SW480 (cell line): ENCODE measurements at regions not wholly inside any gene's neighbourhood (a gene's known extent, or its start where the extent isn't known, plus 50 kb on each side); places are given as distances from the start of the nearest gene placed in this dataset.
A peak's percentile ranks its signal among the peaks of the same experiment; 100 is the strongest.

Source experiments
- DNase-seq: peaks from one replicate; pipeline ENCODE4 v3.0.0-alpha.2; 2016; ENCODE audit warnings: low spot score

DNA sequence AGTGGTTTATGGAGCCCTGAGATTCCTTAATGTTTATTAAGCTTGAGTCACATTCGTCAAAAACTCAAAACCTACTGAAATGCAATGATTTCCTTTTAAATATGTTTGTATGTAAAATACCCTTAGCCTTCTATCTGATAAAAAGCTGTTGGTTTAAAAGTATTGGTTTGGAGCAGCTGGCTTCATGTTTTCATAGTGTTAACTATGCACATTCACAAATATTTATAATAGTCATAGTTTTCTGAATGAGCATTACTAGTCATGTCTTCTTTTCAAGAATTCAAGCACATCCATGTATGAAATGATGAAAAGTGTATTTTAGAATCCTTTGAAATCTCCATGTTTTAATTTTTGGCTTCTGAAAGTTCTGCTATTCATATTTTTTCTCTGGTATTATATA lies 558.6 kb downstream of the UTRN start:
- no peak for DNase-seq

DNA sequence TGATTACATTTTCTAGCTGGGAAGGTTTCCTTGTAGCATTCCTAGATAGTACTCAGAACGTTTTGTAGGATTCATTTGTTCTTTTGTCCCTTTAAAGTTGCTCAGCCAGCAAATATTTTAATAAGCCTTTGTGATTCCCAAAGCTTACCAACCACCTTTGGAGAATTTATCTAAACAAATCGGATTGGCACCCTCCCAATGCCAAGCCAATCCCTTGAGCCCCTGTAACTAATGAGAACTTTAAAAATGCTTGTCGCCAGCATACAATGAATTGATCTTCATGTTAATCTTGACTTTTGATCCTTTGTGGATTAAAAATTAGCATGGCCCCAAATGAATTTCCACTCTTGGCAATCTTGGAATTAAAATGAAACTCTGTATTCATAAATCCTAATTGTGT lies 559.5 kb downstream of the UTRN start:
- no peak for DNase-seq

DNA sequence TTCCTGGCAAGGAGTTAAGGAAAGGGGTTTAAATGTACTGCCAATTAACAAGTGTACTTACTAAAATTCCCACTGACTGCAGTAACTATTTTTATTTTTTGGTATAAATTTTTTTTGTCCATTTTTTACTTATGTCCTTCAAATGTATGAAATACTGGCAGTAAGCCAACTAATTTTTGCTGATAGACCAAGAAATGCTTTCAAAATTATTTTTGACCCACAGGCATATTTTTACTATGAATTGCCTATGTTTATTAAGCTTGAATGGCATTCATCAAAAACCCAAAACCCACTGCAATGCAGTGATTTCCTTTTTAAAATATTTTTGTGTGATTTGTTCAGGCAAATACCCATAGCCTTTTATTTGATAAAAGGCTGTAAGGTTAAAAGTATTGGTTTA lies 560.1 kb downstream of the UTRN start:
- no peak for DNase-seq

DNA sequence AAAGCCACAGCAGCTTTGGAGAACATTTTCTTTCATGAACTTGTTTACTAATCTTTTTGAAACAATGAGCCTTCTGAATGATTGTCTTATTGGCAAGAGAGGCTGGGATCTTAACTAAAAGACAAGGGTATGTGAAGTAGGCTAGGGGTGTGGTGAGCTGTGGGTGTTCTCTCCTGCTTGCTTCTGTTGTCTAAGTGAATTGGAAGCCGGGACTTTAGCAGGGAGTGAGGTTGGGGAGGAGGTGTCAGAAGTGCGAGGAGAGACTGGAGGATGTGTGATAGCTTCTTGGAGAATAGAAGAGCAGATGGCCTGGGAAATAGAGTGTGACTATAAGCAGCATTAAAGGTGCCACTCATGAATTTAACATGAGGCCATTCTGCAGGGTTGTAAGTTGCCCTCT lies 562.8 kb downstream of the UTRN start:
- DNase-seq = no peak

DNA sequence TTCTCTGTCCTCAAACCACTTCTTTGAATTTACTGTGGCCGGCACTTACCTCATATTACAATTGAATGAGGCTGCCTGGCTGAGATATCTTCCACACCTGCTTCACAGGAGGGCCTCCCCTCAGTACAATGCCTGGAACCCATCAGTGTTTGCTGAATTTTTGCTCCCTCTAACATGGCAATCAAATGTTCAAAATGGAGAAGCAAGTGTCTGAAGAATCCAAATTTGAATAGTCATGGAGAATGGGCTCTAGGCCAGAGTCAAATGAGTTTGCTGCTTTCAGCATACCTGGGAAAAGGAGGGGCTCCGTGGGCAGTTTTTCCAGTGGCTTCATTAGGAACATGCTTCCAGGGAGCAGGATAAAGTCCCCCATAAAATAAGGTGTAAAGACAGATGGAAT lies 564.8 kb downstream of the UTRN start:
- DNase-seq = no peak

DNA sequence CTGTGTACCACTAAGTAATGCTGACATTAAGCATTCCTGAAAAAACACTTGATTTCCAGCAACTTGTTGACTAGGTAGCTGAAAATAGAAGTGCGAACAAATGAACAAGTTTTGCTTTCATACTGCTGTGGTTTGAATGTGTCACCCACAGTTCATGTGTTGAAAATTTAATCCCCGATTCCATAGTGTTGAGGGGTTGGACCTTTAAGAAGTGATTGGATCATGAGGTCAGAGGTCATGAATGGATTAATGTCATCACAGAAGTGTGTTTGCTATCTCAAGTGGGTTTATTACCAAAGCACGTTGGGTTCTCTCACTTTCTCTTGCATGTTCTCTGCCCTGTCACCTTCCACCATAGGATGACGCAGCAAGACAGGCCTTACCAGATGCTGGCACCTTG lies 568.5 kb downstream of the UTRN start:
- DNase-seq = no peak

DNA sequence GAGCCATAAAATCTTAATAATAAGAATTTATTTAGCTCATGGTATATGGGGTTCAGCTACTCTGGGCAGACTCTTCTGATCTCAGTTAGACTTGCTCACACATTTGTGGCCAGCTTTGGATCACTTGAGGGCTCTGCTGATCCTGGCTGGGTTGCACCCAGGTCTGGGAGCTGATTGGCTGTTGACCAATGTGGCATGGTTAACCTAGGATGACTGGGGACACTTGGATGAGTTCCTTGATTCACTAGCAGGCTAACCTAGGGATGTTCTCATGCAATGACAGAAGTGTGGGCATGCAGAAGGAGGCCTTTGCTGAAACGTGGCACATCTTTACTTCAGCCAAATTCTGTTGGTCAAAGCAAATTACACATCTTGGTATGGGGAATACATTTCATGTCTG lies 569.5 kb downstream of the UTRN start:
- no peak for DNase-seq

DNA sequence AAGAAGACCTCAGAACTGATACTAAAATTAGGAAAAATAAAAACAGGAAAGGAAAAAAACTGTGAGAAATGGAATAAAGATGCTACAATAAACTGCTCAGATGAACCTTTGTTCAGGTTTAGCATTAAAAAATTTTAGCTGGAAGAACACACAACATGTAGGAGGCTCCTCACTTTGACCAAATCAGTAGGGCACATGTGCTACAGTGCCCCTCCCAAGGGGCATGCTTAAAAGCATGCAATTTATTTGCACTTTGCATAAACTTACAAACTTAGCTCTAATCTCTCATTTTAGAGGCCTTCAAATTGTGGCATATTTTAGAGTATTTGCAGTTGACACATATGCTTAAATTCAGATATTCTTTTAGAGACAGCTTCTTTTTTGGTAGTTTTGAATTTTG lies 570.2 kb downstream of the UTRN start:
- DNase-seq = no peak

DNA sequence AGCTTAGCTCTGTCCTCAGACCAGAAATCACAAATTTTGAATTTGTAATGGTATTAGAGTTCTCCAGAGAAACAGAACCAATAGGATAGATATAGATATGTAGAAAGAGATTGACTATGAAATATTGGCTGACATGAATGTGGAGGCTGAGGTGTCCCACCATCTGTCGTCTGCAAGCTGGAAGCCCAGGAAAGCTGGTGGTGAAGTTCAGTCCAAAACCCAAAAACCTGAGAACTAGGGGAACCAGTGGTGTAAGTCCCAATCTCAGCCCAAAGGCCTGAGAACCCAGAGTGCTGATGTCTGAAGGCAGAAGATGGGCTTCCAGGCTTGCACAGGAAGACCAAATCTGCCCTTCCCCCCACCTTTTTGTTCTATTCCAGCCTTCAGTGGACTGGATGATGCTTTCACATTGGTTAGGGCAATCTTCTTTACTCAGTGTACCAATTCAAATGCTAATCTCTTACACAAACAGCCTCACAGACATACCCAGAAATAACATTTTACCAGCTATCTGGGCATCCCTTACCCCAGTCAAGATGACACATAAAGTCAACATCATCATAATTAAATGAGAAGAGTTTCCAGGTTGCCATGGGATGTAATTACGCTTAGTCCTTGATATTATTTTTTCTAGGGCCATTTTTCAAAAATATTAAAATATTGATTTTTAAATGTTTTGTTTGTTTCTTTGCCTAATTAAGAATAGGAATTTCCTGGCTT lies 570.8 kb downstream of the UTRN start:
- no peak for DNase-seq

DNA sequence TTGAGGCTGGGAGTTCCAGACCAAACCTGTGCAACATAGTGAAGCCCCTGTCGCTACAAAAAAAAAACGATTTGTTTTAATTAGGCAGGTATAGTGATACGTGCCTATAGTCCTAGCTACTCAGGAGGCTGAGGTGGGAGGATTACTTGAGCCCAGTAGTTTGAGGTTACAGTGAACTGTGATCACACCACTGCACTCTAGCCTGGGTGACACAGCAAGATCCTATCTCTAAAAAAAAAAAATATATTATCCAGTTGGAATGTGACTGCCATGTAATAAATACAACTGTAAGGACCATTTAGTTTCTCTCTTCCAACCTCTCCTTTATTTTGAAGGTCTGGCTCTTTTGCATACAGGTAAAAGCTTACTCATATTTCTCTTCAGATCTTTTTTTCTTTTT lies 571.5 kb downstream of the UTRN start:
- no peak for DNase-seq

DNA sequence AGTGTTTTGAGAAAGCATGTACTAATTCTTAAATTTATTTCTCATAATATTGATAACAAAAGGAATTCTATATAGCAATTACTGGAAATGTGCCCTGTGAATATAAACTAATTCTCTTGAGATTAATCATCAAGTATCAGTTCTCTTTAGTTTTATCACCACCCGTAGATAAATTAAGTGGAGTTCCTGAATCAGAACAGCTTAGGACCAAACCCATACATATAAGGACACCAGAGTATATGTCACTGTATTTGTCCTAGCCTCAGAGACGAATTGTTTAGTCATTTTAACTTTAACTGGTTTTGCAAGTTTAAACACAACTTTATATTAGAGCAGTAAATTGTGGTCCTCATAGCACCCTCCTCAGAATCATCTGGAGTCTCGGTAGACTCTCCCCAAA lies 572.0 kb downstream of the UTRN start:
- no peak for DNase-seq

DNA sequence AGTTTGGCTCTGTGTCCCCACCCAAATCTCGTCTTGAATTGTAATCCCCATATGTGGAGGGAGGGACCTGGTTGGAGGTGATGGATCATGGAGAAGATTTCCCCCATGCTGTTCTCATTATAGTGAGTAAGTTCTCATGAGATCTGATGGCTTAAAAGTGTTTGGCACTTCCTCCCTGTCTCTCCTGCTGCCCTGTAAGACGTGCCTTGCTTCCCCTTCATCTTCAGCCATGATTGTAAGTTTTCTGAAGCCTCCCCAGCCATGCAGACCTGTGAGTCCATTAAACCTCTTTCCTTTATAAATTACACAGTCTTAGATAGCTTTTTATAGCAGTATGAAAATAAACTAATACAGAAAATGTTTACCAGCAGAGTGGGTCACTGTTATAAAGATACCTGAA lies 577.6 kb downstream of the UTRN start:
- no peak for DNase-seq

DNA sequence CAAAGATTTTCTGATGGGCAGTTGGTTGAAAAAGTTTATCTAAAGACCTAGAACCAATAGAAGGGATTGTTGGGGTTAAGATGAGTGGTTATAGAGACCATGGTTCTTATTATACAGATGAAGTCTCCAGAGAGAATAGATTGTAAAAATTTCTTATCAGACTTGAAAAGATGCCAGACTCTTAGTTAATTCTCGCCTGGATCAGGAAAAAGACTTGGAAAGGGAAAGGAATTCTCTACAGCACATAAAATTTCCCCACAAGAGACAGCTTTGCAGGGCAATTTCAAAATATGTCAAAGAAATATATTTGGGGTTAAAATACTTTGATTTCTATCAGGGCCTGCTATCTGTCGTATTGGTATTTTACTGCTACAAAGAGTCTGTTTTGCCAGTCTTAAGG lies 582.6 kb downstream of the UTRN start:
- no peak for DNase-seq

DNA sequence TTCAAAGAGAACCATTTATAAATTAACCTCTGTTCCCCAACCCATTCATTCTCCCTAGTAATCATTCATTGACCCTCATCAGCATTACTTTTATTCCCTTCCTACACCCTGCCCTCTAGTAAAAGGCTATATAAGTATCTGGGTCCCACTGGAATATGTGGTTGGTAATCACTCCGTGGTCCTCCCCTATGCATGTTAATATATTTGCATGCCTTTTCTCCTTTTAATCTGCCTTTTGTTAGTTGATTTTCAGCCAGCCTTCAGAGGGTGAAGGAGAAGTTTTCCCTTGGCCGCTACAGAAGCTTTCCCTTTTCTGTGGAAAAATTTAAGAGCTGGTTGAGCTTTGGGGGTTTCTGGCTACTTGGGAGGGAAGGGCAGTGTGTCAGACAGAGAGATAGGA lies 585.6 kb downstream of the UTRN start:
- no peak for DNase-seq

DNA sequence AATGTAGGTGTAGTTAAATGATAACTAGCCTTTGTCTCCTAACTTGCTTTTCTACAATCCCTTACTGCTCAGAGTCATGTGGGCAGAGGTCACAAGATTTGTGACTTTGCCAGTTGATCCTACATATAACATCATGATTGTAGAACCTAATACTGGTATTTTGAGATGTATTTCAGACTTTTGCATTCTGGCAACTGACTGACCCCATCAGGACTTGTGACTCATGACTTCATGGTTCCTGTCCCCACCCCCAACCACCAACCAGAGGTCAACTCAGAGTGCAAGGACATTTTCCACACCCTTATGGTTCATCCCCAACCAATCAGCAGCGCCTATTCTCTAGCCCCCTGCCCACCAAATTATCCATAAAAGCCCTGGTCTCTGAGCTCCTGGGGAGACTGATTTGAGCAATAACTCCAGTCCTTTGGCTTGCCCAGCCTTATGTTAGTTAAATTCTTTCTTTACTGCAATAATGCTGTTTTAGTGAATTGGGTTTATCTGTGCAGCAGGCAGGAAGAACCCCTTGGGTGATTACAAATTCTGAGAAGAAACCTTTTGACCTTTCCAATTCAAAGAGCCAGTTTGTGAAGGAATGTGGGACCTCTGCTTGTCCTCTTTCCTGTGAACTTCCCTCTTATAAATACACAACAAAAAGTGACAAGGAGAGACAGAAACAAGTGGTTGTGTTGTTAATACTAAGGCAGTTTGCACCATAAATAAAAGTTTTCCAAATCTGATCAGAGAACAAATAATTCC lies 588.7 kb downstream of the UTRN start:
- DNase-seq = no peak

DNA sequence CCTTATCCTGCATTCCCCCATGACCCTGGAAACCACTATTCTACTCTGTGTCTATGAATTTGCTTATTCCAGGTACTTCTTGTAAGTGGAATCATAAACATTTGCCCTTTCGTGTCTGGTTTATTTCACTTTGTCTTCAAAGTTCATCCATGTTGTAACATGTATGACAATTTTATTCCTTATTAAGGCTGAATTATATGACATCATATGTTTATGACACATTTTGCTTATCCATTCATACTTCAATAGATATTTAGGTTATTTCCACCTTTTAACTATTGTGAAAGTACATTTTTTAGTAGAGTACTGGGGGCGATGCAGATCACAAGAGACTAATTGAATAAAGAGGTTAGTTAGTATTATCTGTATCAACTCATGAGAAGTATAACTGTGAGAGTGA lies 591.6 kb downstream of the UTRN start:
- DNase-seq = no peak

DNA sequence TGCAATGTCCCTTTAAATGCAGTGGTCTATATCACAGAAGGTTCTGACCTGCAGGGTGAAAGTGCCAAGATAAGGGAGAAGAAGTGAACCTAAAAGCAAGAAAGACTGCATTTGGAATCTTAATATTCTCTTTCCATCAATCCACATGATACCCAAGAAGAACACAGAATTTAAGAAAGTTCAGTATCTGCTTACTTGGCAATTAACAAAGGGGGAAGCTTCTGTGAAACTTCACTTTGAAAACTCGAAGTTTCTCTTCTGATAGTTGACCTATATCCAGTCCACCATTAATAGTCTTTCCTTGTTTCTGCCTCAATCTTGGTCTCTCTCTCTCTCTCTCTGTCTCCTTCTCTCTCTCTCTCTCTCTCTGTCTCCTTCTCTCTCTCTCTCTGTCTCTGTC lies 592.0 kb downstream of the UTRN start:
- DNase-seq = no peak

DNA sequence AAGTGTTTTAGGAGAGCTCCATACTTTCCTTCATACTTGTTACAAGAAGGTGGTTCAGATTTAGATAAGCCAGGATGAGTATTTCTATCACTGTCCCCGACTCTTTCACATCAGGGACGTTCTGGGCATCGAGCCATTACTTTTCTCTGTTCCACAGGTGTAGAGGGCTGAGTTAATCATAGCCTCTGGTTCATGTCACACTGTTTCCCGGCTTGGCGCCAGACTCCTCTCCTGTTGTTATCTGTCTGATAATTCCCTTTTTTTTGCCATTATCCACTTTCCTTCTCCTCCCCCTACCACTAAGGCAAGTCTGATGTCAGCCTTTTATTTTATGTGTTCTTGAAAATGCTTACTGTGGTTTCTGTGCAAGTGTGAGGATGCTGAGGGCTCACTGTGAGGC lies 593.4 kb downstream of the UTRN start:
- DNase-seq = no peak

DNA sequence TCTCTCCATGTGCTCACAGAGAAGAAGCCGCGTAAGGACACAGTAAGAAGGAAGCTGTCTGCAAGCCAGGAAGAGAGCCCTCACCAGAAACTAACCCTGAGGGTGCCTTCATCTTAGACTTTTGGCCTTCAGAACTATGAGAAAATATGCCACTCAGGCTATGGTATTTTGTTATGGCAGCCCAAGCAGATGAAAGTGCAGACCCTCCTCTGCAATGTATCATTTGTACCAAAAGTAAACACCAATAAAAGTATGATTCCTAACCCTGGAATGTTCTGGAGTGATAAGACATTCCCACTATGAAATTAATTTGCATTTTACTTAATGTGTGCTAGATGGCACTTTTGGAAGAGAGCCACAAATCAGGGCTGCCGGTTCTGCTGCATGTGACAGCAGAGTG lies 594.3 kb downstream of the UTRN start:
- peak; percentile 6 for DNase-seq

DNA sequence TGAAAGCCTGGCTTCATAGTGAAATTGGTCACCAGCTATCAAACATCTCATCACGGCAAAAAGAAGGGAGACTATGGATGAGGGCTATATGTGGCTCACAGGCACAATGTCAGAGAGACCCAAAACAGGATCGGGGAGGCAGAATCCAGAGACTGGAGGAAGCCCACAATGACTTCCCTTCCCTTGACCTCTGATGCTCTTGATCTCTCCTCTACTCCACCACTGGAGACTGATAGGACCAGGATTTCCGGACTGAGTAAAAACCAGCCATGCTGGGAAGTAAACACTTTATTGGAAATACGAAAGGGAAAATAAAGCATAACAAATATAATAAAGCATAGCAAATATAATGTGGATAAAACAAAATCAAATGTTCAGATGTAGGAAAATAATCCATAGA lies 597.3 kb downstream of the UTRN start:
- DNase-seq = no peak

DNA sequence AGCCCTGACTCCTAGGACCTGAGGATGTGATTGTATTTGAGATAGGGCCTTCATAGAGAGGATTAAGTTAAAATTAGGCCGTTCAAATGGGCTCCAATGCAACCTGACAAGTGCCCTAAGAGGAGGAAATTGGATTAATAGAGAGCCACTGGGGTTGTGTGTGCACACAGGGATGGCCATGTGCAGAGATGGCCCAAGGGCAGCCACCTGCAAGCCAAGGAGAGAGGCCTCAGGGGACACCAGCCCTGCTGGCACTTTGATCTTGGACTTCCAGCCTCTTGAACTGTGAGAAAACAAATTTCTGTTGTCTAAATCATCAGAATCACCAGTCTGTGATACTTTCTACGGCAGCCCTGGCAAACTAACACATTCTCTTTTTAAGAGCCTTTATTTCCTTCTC lies 598.8 kb downstream of the UTRN start:
- DNase-seq = no peak

DNA sequence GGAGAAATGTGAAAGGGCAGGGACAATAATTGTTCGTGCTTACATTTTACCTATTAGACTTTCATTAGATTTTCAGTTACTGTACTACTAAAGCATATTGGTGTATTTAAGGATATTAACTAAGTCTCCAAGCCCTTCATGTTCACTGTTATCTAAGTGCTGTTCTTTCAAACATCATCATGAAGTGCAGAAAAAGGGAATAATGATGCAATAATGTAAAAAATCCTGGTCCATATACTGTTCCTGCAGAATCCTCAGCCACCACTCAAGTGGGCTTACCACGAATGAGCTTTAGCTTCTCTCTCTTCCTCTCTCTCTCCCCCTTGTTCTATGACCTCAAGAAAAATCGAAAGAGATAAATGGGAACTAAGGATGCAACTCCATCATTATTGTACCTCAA lies 600.7 kb downstream of the UTRN start:
- no peak for DNase-seq

DNA sequence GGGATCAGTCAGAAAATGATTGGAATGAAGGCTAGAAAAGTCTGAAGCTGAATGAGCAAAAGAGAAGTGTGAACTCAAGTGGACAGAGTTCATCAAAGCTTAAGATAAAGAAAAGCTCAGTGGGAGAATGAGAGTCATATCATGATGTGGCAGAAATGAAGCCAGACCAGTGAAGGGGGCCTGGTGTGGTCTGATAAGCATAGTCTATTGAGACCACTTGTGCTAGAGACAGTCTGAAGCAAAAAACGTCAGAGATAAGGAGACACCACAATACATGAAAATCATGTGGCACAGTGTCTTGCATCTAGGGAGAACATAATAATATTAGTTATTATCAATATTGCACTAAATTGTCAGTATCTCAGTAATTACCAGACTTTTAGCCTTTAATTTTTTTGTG lies 601.5 kb downstream of the UTRN start:
- no peak for DNase-seq

DNA sequence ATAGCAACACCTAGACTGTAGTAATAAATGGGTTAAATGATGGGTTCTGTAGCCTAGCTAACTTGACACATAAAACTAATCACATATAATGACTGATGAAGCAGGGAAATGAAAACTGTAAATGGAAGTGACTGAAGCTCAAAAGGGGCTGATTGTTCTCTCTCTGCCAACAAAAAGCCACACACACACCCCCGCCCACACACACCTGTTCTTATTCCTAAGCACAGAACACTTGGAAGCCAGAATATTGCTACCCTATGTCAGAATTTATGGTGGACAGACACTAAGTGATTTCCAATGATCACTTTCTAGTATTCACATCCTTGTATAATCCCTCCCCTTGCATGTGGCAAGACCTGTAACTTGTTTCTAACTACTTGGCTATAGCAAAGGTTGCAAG lies 603.5 kb downstream of the UTRN start:
- no peak for DNase-seq
